ENCODE measurements at regions not wholly inside any gene's neighbourhood (a gene's known extent, or its start where the extent isn't known, plus 50 kb on each side); places are given as distances from the start of the nearest gene placed in this dataset.
"Not testable (repeated sequence)": the region's sequence is repeated elsewhere in the genome, so short reads cannot be mapped to it uniquely, and the experiment has no call there.

- DNase-seq = no peak
Measured at GRCh38 chrX:65451663-65452062, 82.9 kb downstream of the LAS1L start.

- no peak for DNase-seq
Measured at GRCh38 chrX:65420154-65420553, 114.4 kb downstream of the LAS1L start.

GRCh38 chrX:65407662-65408061, 126.9 kb downstream of the LAS1L start:
- not testable (repeated sequence) for DNase-seq

- DNase-seq = peak; percentile 2
Measured at GRCh38 chrX:65407157-65407626, 127.4 kb downstream of the LAS1L start.

- DNase-seq = peak; percentile 22
Measured at GRCh38 chrX:65406532-65406931, 128.1 kb downstream of the LAS1L start.

- DNase-seq = no peak
Measured at GRCh38 chrX:65392284-65392683, 142.3 kb downstream of the LAS1L start.

GRCh38 chrX:65389120-65389519, 145.5 kb downstream of the LAS1L start:
- DNase-seq = not testable (repeated sequence)
